Fibroblast of gingiva (primary cell): ENCODE measurements at regions not wholly inside any gene's neighbourhood (a gene's known extent, or its start where the extent isn't known, plus 50 kb on each side); places are given as distances from the start of the nearest gene placed in this dataset.
A peak's percentile ranks its signal among the peaks of the same experiment; 100 is the strongest.

Source experiments
- DNase-seq: peaks from one replicate; pipeline ENCODE4 v3.0.0-alpha.2; 2011; ENCODE audit warnings: low read depth

DNA sequence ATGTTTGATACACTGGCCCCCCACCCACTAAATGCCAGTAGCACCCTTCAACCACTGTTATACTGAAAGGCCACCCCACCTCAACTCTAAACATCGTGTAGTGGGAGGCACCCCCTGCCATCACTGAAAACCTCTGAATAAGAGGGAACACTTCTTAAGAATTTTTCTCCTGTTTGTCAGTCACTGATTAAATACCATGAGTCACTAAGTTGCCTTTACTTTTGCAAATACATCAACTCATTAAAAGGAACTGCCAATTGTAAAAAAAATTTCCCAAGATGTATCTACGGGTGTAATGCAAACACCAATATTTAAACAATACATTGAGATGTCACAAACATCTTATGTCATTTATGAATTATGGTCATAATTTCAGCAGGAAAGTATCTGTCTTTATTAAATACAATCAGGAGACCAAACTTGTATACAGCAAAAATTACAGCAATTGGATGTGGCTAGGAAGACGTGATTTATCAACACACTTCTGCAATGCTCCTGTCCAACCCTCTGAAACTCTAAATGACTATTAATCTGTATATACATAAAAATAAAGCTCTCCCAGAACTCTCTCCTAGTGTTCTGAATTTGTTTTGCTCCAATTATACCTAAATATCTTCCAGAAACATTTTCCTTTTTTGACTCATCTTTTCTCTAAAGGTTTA is 144.1 kb upstream of the STK17B start:
- DNase-seq = no peak

DNA sequence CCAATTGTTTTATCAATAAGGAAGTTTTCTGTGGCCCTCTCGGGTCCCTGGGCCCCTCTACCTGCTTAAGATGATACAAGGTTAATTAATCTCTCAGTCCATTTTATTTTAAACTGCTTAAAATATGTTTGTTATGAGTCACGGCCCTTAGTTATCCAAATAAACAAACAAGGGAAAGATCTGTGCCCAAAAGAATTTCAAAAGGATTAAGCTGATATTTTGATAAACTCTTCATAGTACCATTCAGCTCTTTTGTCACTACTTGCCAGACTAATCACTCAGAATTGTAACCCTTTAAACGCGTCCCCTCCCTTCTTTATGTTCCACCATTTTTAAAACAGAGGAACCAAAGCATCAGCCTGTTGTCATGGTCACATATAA is 144.7 kb upstream of the STK17B start:
- no peak for DNase-seq

DNA sequence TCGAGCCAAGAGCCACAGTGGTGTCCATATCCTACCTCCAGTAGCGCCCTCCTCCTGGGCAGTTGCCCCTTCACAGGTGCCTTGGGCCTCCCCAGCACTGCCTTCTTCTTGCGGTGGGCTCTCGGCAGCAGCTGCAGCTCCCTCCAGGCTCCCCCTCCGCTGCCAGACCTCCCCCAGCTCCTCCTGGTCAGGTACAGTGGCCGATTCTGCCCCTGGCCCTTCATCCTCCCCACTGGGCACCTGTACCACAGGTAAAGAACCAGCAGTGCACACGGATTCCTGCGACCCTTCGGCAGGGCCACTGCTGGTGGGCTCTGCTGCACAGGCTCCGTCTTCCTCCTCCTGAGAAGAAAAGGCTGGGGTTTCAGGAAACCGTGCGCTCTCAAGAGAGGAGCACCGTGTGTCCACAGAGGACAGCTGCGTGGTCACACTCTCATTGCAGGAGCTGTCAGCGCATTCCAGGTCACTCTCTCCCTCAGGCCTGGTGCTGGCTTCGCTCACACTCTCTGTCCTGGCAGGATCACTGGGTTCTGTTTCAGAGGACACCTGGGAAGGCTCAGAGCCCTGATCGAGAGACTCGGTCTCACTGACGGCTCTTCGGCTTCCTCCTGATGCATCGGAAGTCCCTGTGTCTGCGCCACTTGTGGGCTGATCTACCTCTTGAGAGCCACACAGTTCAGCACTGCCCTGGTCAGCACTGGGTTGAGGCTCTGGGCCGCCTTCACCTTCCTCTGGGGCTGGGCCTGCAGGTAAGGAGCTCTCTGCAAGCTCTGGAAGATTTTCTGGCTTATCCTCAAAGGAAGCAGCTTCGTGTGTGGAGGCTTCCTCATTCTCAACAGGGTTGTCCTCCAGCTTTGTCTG is 147.4 kb upstream of the STK17B start:
- DNase-seq = no peak

DNA sequence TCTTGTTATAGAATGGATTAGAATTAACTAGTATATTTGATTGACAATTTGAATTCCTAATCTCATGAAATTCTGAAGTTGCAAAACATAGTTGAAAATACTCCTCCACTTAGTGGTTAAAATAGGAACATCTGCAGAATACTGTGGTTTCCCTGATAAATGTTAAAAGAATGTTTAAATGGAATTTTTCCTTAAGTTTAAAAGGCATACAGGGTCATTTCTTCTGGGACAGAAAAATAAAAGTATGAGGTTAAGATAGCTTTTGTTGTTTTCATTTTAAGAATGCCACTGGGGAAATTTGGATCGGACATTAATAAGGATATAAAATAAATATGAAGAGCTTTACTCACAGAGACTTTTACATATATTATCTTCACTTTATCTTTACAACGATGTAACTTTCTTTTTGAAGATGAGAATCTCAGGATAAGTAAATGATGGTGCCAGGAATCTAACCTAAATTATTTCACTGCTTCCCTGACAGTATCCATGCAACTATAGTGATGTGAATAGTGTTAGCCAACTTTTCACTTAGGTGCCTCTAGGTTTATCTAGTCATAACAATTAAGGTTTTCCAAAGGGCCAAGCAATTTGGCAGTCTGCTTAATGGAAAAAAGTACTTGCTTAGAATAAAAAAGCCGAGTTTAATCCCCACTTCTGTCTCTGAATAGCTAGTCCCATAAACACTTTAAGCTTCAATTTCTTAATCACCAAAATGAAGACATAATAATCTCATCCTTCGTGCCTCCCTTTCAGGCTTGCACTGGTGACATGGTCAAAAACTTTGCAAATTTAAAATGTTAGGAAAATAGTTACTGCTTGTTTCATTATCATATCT is 151.8 kb upstream of the STK17B start:
- peak; percentile 53 for DNase-seq

DNA sequence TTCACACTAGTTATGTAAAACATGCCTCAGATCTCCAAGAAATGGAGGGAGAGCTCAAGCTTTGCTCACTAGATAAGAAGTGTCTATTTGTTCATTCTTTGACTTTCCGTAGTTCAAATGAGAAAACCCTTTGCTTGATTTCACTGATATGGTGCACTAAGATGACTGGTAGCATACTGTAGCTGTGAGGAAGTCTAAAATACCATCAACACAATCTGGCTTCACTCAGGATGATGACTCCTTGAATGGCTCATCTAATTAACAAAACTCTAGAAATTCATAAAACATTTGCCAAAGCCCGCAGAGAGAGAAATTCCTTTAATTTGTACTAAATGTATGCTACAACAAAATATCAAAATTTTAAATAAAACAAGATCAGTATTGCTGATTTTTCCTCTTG is 152.8 kb upstream of the STK17B start:
- peak; percentile 19 for DNase-seq

DNA sequence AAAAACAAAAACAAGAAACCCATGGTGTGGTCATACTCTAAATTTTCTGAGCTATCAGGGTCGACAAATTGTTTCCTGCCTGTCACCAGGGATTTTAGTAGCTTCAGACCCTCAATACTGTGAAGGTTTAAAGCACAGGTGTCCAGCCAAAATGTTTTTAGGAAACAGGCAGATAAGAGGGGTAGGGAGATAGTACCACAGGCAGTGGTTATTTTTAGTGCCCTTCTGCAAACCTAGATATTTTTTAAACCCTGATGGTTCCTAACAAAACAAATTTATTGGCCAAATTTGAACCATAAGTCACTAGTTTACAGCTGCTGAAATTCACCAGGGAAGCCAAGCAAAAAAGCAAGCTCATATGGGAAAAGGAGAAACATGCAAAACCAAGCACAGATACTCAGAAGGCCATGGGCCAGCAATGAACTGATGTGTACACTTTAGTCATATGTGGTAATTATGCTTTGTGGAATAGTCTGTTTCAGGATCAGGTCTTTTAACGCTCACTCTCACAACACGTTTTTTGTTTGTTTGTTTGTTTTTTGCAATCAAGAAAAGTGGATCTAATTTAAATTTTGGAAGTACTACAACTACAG is 156.8 kb upstream of the STK17B start:
- DNase-seq = no peak

DNA sequence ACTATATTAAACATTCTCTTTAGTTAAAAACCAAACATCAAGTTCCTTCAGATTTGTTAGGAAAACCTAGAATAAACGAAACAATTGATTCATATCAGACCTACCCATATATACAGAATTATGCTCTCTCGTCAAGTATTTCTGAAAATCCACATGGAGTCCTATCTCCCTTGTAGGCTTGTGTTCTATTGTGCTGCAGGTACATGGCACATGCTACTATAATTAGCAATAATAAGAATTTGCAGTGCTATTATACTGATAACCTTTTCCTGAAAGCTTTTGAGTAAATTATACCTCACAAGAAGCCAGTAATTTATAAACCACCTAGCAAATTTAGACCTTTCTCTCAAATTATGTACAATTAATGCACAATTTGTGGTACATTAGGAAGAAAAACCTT is 158.6 kb upstream of the STK17B start:
- no peak for DNase-seq

DNA sequence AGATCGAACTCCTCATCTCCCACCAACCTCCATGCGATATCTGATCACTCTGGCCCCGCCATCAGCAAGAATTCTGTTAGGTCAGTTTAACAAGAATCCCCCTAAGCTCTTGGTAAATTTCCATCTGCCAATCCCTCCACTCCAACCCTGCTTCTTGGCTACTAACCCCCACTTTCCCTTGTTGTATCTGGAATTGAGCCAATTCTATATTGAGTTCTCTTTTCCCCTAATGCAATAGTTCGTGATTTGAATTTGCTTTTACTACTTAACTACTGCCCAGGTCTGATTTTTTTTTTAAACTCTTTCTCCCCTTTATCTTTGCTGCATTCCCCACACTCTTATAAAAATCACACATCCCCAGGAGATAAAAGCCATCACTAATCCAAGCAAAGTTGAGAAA is 159.3 kb upstream of the STK17B start:
- no peak for DNase-seq

DNA sequence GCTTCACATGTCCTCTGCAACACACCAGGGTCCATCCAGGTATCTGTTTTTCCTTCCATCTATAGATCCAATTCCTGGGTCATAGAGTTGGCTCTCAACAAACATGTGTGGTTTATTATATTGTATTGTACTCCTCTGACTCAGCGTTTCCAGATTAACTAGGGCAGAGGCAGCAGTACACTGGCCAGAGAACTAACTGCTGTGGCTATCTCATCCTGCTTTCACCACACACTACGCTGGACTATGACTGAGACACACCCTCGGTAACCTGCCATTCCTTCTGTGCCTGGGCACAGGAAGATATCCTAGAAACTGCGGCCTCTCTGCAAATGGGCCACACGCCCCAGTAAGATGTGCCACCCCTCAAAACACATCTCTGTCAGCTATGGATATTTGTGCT is 159.8 kb upstream of the STK17B start:
- peak; percentile 89 for DNase-seq

DNA sequence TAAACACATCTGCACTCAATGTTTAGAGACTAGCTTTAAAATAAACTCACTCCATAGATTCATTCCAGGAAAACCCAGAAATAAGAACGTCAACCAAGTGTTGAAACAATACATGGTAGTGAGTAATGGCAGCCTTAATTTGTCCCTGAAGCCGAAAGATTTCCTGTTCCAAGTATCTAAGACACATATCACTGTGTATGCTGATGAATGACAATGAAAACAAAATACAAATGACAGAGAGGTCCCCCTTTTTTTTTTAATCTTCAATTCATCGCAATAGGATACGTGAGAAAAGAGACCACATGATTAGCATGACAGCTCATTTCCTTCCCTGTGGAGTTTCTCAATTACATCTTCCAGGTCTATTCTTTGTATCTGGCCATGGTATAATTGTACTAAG is 160.5 kb upstream of the STK17B start:
- DNase-seq = peak; percentile 58

DNA sequence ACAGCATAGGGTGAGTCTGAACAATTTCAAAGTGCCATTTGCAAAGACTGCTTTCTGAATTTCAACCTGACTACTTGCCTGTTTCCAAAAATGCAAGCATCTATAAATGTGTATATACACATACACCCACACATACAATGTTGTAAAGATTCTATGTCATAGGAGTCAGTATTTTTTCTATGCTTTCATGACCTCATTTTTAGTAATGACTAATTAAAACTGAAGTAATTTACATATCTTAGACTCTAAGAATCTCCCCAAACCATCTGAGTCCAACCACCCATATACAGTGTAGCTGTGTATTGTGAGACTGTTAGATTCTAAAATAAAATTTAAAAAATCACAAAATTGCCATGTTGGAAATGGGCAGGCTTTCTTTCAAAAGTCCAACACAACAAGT is 162.0 kb upstream of the STK17B start:
- no peak for DNase-seq

DNA sequence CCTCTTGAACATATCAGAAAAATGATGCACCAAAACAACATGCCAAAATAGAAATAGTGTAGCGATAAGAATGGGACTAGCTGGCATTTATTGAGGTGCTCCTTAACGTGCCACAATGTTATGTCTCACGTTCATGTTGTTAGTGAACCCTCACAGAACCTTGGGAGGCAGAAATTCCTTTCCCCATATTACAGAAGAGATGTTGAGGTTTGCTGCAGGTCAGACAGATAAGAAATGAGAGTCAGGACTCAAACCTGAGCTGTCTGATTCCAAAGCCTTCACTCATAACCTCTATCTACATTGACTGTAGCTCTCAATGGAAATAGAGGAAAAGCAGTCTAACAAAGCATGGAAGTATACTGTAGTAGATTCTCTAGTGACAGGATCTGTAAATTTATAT is 163.3 kb upstream of the STK17B start:
- DNase-seq = no peak

DNA sequence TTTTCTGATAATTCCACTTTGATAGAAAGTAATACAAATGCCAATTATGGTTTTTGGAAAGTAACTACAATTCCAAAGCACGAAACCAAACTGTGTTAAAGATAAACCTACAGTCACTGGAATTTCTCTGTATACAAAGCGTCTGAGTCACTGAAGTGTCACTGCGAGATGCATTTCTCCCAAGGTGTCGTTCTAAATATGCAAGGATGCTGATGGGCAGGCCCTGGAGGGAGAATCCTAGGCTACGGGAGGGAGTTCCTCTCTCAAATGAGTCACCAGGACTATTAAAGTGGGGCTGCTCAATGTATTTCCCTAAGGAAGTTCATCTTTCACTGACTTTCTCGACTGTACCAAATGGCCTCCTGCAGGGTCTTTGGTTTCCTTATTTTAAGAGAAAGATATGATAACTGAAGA is 163.8 kb upstream of the STK17B start:
- DNase-seq = peak; percentile 66

DNA sequence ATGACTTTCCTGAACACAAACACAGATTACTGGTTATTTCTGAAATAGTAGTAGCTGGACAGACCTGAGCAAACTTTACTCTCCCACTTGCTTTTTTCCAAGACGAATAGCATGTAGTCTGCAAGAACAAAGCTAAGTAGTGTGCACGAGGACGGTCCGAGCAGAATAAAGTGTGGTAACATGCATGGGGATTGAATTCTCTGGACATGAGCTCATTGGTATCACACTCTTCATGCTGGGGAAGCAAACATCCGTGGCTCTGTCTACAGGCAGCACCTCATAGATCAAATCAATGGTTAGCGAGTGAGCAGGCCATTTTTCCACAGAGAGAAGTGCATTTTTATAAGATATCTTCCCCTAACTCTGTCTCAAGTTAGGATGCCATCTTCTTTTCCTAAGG is 164.8 kb upstream of the STK17B start:
- no peak for DNase-seq

DNA sequence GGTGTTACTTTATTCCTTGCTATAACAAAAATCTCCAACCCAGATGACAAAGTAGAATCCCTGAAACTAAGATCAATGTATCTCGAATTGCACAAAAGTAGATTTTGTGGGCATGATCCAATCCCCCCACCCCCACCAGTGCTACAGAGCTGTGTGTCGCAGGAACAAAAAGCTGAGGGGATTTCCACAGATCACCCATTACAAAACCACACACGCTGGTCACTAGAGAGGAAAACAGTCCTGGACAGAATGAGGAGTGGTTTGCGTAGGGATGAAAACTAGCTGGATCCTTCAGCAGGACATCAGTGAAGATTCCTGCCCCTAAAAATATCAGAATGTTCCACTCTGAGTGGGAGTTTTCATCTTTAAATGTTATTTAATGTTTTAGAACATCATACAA is 165.3 kb upstream of the STK17B start:
- DNase-seq = no peak

DNA sequence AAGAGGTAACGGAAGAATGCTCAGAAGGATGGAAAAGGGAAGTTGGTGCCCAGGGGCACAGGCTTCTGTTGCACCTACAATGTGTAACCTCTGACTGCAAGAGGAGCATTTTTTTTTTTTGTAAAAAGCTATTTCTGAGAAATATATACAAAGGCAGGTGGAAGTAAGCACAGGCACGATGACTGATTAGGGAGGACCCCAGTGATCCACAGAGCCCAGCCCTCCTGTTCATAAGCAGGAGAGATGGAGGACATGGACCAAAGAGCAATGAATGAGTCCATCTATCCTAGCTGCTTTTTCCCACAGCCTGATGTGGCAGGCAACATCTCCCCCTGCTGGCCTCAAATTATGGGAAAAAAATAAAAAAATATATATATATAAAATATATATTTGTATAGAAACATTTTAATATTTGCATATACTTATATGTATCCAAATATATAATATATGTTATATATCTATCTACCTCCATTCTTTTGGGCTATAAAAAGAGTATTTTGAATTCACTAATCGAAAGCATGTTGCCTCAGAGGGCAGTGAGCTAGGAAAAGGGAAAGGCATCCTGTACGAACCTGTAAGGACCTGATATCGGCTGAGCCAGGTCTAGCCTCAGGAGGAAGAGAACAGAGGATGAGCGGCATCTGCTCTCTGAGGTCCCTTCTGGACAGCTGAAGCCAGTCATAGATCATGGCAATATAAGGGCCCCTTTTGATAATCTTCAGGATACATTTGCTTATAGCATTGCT is 166.0 kb upstream of the STK17B start:
- DNase-seq = peak; percentile 41

DNA sequence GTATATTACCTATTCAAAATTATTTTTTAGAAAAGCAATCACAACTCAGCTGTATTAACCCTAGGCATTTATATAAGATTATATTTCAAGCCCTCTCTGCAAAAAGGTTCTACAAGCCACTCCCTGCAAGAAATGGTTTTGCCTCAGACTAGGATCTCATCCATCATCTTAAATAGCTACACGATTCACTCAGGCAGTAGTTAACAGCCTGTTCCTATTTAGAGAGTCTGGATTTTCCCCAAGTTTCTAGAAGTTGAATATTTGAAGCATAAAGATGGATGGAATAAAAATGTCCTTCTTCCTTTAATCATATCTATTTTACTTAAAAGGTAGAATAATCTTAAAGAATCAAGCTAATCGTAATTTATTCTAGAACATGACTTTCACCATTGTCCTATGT is 167.1 kb upstream of the STK17B start:
- no peak for DNase-seq

DNA sequence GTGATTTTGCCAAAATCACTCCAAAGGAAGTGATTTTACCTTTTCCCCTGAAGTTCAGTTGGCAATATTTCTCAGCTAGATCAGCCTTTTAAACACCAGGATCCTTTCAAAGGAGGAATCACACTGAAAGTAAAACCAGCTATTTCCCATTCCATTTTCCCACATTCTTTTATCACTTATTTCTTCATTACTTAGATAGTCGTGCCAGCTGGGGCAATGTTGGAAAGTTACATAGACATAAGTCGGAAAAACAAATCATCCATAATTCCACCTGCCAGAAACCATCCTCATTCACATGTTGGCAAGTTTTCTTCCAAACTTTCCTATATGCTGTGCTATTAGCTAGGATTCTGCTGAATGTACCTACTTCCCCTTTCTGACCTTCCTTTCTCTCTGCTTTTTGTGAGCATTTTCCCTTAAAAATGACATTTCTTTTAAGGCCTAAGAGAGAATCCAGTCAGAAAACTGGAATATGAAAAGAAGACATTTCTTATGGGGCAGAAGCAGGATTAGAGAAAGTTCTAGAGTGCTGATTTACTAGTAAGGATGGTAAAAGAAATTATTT is 170.0 kb upstream of the STK17B start:
- DNase-seq = no peak

DNA sequence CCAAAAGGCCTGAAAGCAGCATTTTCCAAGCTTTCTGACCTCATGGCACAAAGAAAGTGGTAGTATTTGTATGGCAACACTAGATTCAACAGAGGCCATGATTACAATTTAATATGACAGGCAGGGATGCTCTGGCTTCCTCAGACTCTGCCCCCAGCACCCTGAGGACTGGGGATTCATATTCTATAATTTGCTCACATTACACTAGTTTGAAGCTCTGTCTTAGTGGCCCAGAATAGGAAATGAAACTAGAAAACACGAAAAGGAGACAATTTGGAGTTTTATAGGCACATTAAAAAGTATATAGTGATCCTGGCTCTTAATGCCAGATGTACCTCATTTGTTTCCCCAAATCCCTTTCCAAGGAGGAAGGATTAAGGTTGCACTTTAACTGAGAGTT is 173.0 kb upstream of the STK17B start:
- DNase-seq = no peak

DNA sequence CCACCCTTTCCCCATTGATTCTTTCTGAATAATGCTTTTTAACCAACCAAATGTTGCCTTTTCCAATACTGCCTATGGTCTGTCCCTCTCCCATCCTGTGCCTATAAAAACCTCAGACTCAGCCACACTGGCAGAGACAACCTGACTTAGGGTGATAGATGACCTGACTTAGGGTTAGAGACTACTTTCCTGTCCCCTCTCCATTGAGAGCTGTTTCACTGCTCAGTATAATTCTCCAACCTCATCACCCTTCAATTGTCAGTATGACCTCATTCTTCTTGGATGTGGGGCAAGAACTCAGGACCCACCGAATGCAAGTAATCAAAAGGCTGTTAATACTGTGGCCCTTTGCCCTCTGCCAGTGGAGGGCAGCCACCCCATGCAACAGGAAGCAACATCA is 182.3 kb upstream of the STK17B start:
- no peak for DNase-seq

DNA sequence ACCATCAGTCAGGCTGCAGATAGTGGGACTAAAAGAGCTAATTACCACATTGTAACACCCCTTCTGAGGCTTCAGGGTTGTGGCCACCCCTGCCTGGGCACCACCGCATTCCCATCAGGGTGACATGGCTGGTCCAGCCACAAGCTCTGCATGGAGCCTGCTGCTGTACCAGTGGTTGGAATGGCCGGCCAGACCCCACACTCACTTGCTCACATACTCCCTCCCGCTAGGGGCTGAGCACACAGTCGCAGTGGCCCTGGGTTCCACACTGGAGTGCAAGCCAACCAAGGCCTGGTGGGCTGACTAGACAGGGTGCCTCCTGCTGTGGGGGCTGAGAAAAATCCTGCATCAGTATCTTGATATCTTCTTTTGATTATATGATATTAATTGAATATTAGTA is 182.8 kb upstream of the STK17B start:
- DNase-seq = no peak
